ENCODE measurements at regions not wholly inside any gene's neighbourhood (a gene's known extent, or its start where the extent isn't known, plus 50 kb on each side); places are given as distances from the start of the nearest gene placed in this dataset.

DNA sequence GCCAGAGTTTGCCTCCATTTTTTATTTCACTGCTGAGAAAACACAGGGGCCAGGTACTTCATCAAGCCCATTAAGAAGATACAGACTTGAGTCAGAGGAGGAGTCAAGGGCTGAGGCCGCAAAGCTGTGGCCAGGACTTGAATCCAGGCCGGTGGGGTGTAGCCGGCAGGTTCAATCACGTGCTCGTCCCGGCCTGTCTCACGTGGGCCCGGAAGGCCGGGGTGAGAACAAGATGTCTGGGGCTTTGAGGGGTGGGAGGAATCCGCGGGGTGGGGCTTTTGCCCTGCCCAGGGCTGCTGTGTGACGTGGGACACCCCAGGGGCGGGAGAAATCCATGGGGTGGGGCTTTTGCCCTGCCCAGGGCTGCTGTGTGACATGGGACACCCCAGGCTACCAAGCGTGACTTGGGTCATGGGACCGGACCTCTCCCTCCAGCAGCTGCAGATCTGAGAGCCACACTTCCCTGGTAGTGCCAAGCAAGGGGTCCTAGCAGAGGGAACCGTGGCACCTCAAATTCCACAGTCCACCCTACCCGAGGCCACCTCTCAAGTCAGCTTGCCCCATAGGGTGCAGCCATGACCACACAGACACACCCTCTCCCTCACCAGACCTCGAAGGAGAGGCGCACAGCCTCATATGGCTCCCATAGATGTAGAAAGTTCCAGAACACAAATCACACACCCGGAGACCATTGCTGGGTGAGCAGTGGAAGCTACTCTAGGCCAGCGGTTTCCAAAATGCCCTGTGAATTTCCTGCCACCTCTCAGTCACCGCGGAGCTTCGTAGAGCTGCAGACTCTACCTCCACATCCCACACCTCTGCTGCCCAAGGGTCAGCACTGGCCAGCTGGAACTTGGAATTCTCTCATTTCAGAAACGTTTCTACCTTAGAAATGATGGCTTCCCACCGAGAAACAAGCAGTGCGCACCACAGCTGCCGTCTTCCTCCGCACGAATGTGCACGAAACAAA lies 156.1 kb downstream of the DLL1 start:
- DNase-seq (ENCODE audit: low read depth, low spot score) (no peak), FAIRE-seq (no peak)
- Histone ChIP-seq H3K4me2 (ENCODE audit: insufficient read depth, low read length) (no peak overlapping the region), H3K4me3 (replicated peaks in 1 of 3; ENCODE audit: insufficient read depth in 1 of 3, low read depth in 1 of 3, low read length in 3 of 3) (no peak overlapping the region), H3K27ac (ENCODE audit: insufficient read depth, low read depth, low read length) (no peak overlapping the region), H3K36me3 (ENCODE audit: control insufficient read depth in 2 of 2, extremely low read depth in 1 of 2, insufficient read depth in 2 of 2, low read length in 2 of 2) (no peaks in the 10 kb centered on the region), H4K20me1 (replicated peaks; ENCODE audit: control insufficient read depth, extremely low read depth, insufficient read depth, low read length) (no peaks in the 10 kb centered on the region), H3K4me1 (ENCODE audit: control insufficient read depth, extremely low read depth, insufficient read depth, low read length) (no peaks in the 10 kb centered on the region), H2AFZ (ENCODE audit: low read depth, low read length) (no peak overlapping the region), H3K9me1 (replicated peaks; ENCODE audit: control insufficient read depth, extremely low read depth, insufficient read depth, low read length) (no peaks in the 10 kb centered on the region), H3K27me3 (ENCODE audit: control insufficient read depth in 2 of 2, insufficient read depth in 2 of 2, low read length in 2 of 2) (no peaks in the 10 kb centered on the region), H3K9ac (replicated peaks; ENCODE audit: extremely low read depth, insufficient read depth, low read length) (no peak overlapping the region), H3K79me2 (ENCODE audit: control insufficient read depth, insufficient read depth, low read length) (no peaks in the 10 kb centered on the region), H3K9me3 (replicated peaks; ENCODE audit: control insufficient read depth, insufficient read depth, low read length) (no peaks in the 10 kb centered on the region)
- ChIA-PET POLR2A (no interaction called here), CTCF (no interaction called here)
- intact Hi-C loops (cut with micrococcal nuclease) (no loop called here), dilution Hi-C loops (cut with MboI; ENCODE audit: extremely low pct_ligation_motif_present, low sequenced_read_pairs) (no loop called here)
- BruUV-seq (replicated peaks) = no TSS peak
- TF ChIP-seq POLR2AphosphoS5 (IDR thresholded peaks at IDR 0.05; ENCODE audit: insufficient read depth, low read depth, low read length) (no peak), EZH2 (IDR thresholded peaks at IDR 0.05; ENCODE audit: borderline replicate concordance, low read depth, low read length, severe bottlenecking) (no peak)

DNA sequence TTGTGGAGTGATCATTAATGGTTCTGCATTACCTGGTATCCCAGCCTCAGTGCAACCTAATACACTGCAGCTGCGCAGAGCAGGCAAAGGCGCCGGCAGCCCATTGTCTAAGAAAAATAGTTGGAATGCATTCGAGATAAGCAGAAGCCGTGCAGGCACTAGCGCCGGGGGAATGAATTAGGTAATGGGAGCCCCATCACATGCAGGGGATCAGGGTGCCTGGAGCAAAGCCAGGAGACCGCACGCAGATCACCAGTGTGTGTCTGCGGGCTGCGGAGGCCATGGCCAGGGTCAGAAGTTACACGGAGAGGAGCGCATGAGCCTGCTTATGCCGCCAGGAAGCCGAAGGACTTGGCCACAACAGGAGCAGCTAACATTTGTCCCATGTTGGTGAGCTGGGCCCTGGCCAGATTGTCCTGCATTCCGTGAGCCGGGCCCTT lies 156.8 kb downstream of the DLL1 start:
- no peaks in the 10 kb centered on the region for H3K9me1 ChIP-seq (replicated peaks; ENCODE audit: control insufficient read depth, extremely low read depth, insufficient read depth, low read length)
- intact Hi-C loops (cut with micrococcal nuclease) (no loop called here), dilution Hi-C loops (cut with MboI; ENCODE audit: extremely low pct_ligation_motif_present, low sequenced_read_pairs) (no loop called here)
- H3K4me3 ChIP-seq (replicated peaks in 1 of 3; ENCODE audit: insufficient read depth in 1 of 3, low read depth in 1 of 3, low read length in 3 of 3) = no peak overlapping the region
- no peaks in the 10 kb centered on the region for H3K36me3 ChIP-seq (ENCODE audit: control insufficient read depth in 2 of 2, extremely low read depth in 1 of 2, insufficient read depth in 2 of 2, low read length in 2 of 2)
- POLR2A ChIA-PET = no interaction called here
- H3K4me2 ChIP-seq (ENCODE audit: insufficient read depth, low read length) = no peak overlapping the region
- no peaks in the 10 kb centered on the region for H4K20me1 ChIP-seq (replicated peaks; ENCODE audit: control insufficient read depth, extremely low read depth, insufficient read depth, low read length)
- H3K4me1 ChIP-seq (ENCODE audit: control insufficient read depth, extremely low read depth, insufficient read depth, low read length) = no peaks in the 10 kb centered on the region
- H3K79me2 ChIP-seq (ENCODE audit: control insufficient read depth, insufficient read depth, low read length) = no peaks in the 10 kb centered on the region
- TF ChIP-seq JUN (IDR thresholded peaks at IDR 0.05; ENCODE audit: borderline replicate concordance, insufficient read depth, insufficient read length, low read depth) (no peak), POLR2AphosphoS5 (IDR thresholded peaks at IDR 0.05; ENCODE audit: insufficient read depth, low read depth, low read length) (no peak), FOS (IDR thresholded peaks at IDR 0.05; ENCODE audit: borderline replicate concordance, insufficient read depth, low read length) (no peak), MYC (IDR thresholded peaks at IDR 0.05; ENCODE audit: low read depth, low read length) (no peak), EZH2 (IDR thresholded peaks at IDR 0.05; ENCODE audit: borderline replicate concordance, low read depth, low read length, severe bottlenecking) (no peak), POLR2A (IDR thresholded peaks at IDR 0.05; ENCODE audit: low read depth, low read length) (no peak), GATA2 (IDR thresholded peaks at IDR 0.05; ENCODE audit: insufficient read depth, insufficient read length, low read depth, low read length) (no peak)
- TF ChIP-seq, protein P1, sequence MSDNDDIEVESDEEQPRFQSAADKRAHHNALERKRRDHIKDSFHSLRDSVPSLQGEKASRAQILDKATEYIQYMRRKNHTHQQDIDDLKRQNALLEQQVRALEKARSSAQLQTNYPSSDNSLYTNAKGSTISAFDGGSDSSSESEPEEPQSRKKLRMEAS (IDR thresholded peaks at IDR 0.05; ENCODE audit: insufficient read depth, insufficient read length) = no peak
- TF ChIP-seq, protein P2, sequence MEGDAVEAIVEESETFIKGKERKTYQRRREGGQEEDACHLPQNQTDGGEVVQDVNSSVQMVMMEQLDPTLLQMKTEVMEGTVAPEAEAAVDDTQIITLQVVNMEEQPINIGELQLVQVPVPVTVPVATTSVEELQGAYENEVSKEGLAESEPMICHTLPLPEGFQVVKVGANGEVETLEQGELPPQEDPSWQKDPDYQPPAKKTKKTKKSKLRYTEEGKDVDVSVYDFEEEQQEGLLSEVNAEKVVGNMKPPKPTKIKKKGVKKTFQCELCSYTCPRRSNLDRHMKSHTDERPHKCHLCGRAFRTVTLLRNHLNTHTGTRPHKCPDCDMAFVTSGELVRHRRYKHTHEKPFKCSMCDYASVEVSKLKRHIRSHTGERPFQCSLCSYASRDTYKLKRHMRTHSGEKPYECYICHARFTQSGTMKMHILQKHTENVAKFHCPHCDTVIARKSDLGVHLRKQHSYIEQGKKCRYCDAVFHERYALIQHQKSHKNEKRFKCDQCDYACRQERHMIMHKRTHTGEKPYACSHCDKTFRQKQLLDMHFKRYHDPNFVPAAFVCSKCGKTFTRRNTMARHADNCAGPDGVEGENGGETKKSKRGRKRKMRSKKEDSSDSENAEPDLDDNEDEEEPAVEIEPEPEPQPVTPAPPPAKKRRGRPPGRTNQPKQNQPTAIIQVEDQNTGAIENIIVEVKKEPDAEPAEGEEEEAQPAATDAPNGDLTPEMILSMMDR (IDR thresholded peaks at IDR 0.05; ENCODE audit: extremely low read depth in 1 of 2, insufficient read depth in 1 of 2, low read depth in 1 of 2, low read length in 2 of 2) = no peak
- H3K27me3 ChIP-seq (ENCODE audit: control insufficient read depth in 2 of 2, insufficient read depth in 2 of 2, low read length in 2 of 2) = no peaks in the 10 kb centered on the region
- H3K9ac ChIP-seq (replicated peaks; ENCODE audit: extremely low read depth, insufficient read depth, low read length) = no peak overlapping the region
- H2AFZ ChIP-seq (ENCODE audit: low read depth, low read length) = no peak overlapping the region
- no peak for DNase-seq (ENCODE audit: low read depth, low spot score)
- CTCF ChIA-PET = no interaction called here
- no peaks in the 10 kb centered on the region for H3K9me3 ChIP-seq (replicated peaks; ENCODE audit: control insufficient read depth, insufficient read depth, low read length)
- BruUV-seq (replicated peaks) = no TSS peak
- FAIRE-seq = no peak
- H3K27ac ChIP-seq (ENCODE audit: insufficient read depth, low read depth, low read length) = no peak overlapping the region
